GM12878 (cell line): ENCODE measurements at regions not wholly inside any gene's neighbourhood (a gene's known extent, or its start where the extent isn't known, plus 50 kb on each side); places are given as distances from the start of the nearest gene placed in this dataset.

Source experiments
- ATAC-seq: fragments of 200-7000 bp; cut with Tn5 transposase; 3 replicates; pipeline ENCODE4 v1.9.1; 2020; ENCODE audit warnings: mild to moderate bottlenecking, moderate library complexity
- BruUV-seq: library from RNA; stranded (reverse); fragments of 400-500 nt; replicated peaks from 2 replicates; lab custom pipeline; 2021; lab: Mats Ljungman, UMichigan
- CTCF ChIA-PET: fragments of 300-600 bp; sonication (Branson Sonifier 250); formaldehyde crosslinking; extraction: SDS; loops from one replicate; lab custom pipeline; 2021; ENCODE audit warnings: inconsistent platforms; lab: Yijun Ruan, JAX
- POLR2A ChIA-PET: fragments of 350-600 bp; formaldehyde crosslinking; extraction: SDS; loops from one replicate; lab custom pipeline; 2021; ENCODE audit warnings: inconsistent platforms; lab: Charles Lee
- RAD21 ChIA-PET: fragments of 300-600 bp; sonication (Branson Sonifier 250); formaldehyde crosslinking; loops from one replicate; lab custom pipeline; 2023; ENCODE audit warnings: antibody characterized with exemption; ENCODE audit not compliant: unreplicated experiment; lab: Charles Lee
- SMC1A ChIA-PET: fragments of 300-600 bp; sonication (Branson Sonifier 250); formaldehyde crosslinking; loops from one replicate; lab custom pipeline; 2023; ENCODE audit not compliant: unreplicated experiment, uncharacterized antibody; lab: Charles Lee
- DNase-seq: peaks from one replicate; pipeline ENCODE4 v3.0.0-alpha.2; 2011; ENCODE audit warnings: low read depth, low spot score
- FAIRE-seq: peaks from 3 replicates; lab custom pipeline; 2011; peaks lifted over from hg19 to GRCh38; lab: Jason Lieb, UNC
- H2AFZ ChIP-seq: 2 replicates; pipeline ENCODE4 v1.6.0; 2011; ENCODE audit warnings: low read depth, low read length, control low read depth; ENCODE audit not compliant: control insufficient read depth
- H3K27ac ChIP-seq: 2 replicates; pipeline ENCODE4 v1.5.1; 2011; ENCODE audit warnings: control low read depth; ENCODE audit not compliant: control insufficient read depth, insufficient read depth
- H3K27me3 ChIP-seq, 2 experiments: replicated peaks in 1 of 2; 2 replicates each; pipeline versions ENCODE4 v1.6.0 to v1.6.1; 2011; ENCODE audit warnings: low read length in 1 of 2; ENCODE audit not compliant: control insufficient read depth in 2 of 2, insufficient read depth in 2 of 2
- H3K36me3 ChIP-seq, 2 experiments: 2 replicates each; pipeline ENCODE4 v1.5.1; 2011; ENCODE audit warnings: low read length in 1 of 2; ENCODE audit not compliant: control insufficient read depth in 2 of 2, insufficient read depth in 2 of 2
- H3K4me1 ChIP-seq: 2 replicates; pipeline ENCODE4 v1.6.1; 2011; ENCODE audit warnings: mild to moderate bottlenecking, low read length, moderate library complexity, mixed read lengths; ENCODE audit not compliant: control insufficient read depth, insufficient read depth
- H3K4me2 ChIP-seq: 2 replicates; pipeline ENCODE4 v1.6.0; 2011; ENCODE audit warnings: control low read depth; ENCODE audit not compliant: control insufficient read depth, insufficient read depth
- H3K4me3 ChIP-seq: fragments of 200-600 bp; sonication (generic); 2 replicates; pipeline ENCODE4 v1.5.1; 2016
- H3K79me2 ChIP-seq: 2 replicates; pipeline ENCODE4 v1.6.0; 2011; ENCODE audit warnings: low read length; ENCODE audit not compliant: control insufficient read depth, insufficient read depth
- H3K9ac ChIP-seq: 2 replicates; pipeline ENCODE4 v1.8.0; 2011; ENCODE audit warnings: low read length, control low read depth, mixed read lengths; ENCODE audit not compliant: control insufficient read depth, insufficient read depth
- H3K9me3 ChIP-seq: replicated peaks from 3 replicates; pipeline ENCODE4 v1.5.1; 2011; ENCODE audit warnings: mild to moderate bottlenecking, low read length; ENCODE audit not compliant: control insufficient read depth, insufficient read depth
- H4K20me1 ChIP-seq: 2 replicates; pipeline ENCODE4 v1.6.0; 2011; ENCODE audit not compliant: control insufficient read depth, insufficient read depth
- ASH2L ChIP-seq: fragments of 300-600, 200-600 bp; sonication (generic); IDR thresholded peaks from 2 replicates; pipeline ENCODE4 v1.6.1; 2017; ENCODE audit warnings: low read depth, mild to moderate bottlenecking, borderline replicate concordance
- ATF7 ChIP-seq: fragments of 450-650 bp; IDR thresholded peaks from 2 replicates; pipeline ENCODE4 v1.6.1; 2016; ENCODE audit warnings: low read depth, mild to moderate bottlenecking
- DPF2 ChIP-seq: fragments of 450-650 bp; IDR thresholded peaks from 2 replicates; pipeline ENCODE4 v1.6.1; 2017; ENCODE audit warnings: mild to moderate bottlenecking
- FOS ChIP-seq: IDR thresholded peaks from 3 replicates; pipeline ENCODE4 v1.6.1; 2011; ENCODE audit warnings: borderline replicate concordance; ENCODE audit not compliant: insufficient read length; ENCODE audit errors: extremely low read depth
- JUND ChIP-seq: IDR thresholded peaks from 2 replicates; pipeline ENCODE4 v1.6.1; 2012; ENCODE audit warnings: low read depth, mild to moderate bottlenecking, low read length, improper control_type of control experiment, moderate library complexity
- MAX ChIP-seq: IDR thresholded peaks from 2 replicates; pipeline ENCODE4 v1.6.1; 2012; ENCODE audit warnings: low read depth, low read length, improper control_type of control experiment
- MEF2A ChIP-seq: IDR thresholded peaks from 2 replicates; pipeline ENCODE4 v1.6.1; 2011; ENCODE audit warnings: low read depth, mild to moderate bottlenecking, low read length, moderate library complexity; ENCODE audit not compliant: insufficient read depth
- MEF2B ChIP-seq: fragments of 450-650 bp; IDR thresholded peaks from 2 replicates; pipeline ENCODE4 v1.6.1; 2018; ENCODE audit warnings: mild to moderate bottlenecking, moderate library complexity; ENCODE audit not compliant: partially characterized antibody, poor library complexity, severe bottlenecking
- MLLT1 ChIP-seq: fragments of 450-650 bp; IDR thresholded peaks from 2 replicates; pipeline ENCODE4 v1.6.1; 2016; ENCODE audit warnings: mild to moderate bottlenecking
- MTA2 ChIP-seq: fragments of 450-650 bp; IDR thresholded peaks from 2 replicates; pipeline ENCODE4 v1.6.1; 2016; ENCODE audit warnings: low read depth, mild to moderate bottlenecking, moderate library complexity
- PML ChIP-seq: IDR thresholded peaks from 2 replicates; pipeline ENCODE4 v1.6.1; 2012; ENCODE audit warnings: low read length, inconsistent platforms
- POU2F2 ChIP-seq: IDR thresholded peaks from 3 replicates; pipeline ENCODE4 v1.6.1; 2011; ENCODE audit warnings: low read depth, mild to moderate bottlenecking, low read length, borderline replicate concordance
- RFX5 ChIP-seq: IDR thresholded peaks from 2 replicates; pipeline ENCODE4 v1.6.1; 2011; ENCODE audit warnings: low read depth, low read length, improper control_type of control experiment
- TARDBP ChIP-seq: IDR thresholded peaks from 2 replicates; pipeline ENCODE4 v1.6.1; 2016; ENCODE audit warnings: borderline replicate concordance
- TBL1XR1 ChIP-seq: IDR thresholded peaks from 2 replicates; pipeline ENCODE4 v1.6.1; 2012; ENCODE audit warnings: low read depth, low read length, improper control_type of control experiment
- TCF12 ChIP-seq: IDR thresholded peaks from 2 replicates; pipeline ENCODE4 v1.6.1; 2011; ENCODE audit warnings: low read depth, mild to moderate bottlenecking, low read length
- TCF3 ChIP-seq: IDR thresholded peaks from 2 replicates; pipeline ENCODE4 v1.6.1; 2012; ENCODE audit warnings: low read depth, mild to moderate bottlenecking, low read length, borderline replicate concordance; ENCODE audit not compliant: insufficient read depth
- YY1 ChIP-seq: IDR thresholded peaks from 2 replicates; pipeline ENCODE4 v1.6.1; 2011; ENCODE audit warnings: low read depth, mild to moderate bottlenecking, low read length
- ZBED1 ChIP-seq: IDR thresholded peaks from 2 replicates; pipeline ENCODE4 v1.6.1; 2016; ENCODE audit warnings: borderline replicate concordance
- WGBS: methylation state at CpG from one replicate; pipeline ENCODE4 v1.1.6; 2016; ENCODE audit warnings: low lambda C conversion rate; ENCODE audit not compliant: insufficient replicate concordance, insufficient coverage; ENCODE audit errors: missing lambda C conversion rate; 5-methylcytosine and 5-hydroxymethylcytosine counted together
- in situ Hi-C: fragments of 300-500 bp; cut with MboI; formaldehyde crosslinking; loops from 9 replicates; pipeline ENCODE4 v1.14.3; 2018; ENCODE audit warnings: mixed read lengths
- intact Hi-C: fragments of 100-400 bp; cut with micrococcal nuclease; formaldehyde crosslinking; loops from one replicate; pipeline ENCODE4 v1.14.2; 2022; ENCODE audit not compliant: unreplicated experiment

DNA sequence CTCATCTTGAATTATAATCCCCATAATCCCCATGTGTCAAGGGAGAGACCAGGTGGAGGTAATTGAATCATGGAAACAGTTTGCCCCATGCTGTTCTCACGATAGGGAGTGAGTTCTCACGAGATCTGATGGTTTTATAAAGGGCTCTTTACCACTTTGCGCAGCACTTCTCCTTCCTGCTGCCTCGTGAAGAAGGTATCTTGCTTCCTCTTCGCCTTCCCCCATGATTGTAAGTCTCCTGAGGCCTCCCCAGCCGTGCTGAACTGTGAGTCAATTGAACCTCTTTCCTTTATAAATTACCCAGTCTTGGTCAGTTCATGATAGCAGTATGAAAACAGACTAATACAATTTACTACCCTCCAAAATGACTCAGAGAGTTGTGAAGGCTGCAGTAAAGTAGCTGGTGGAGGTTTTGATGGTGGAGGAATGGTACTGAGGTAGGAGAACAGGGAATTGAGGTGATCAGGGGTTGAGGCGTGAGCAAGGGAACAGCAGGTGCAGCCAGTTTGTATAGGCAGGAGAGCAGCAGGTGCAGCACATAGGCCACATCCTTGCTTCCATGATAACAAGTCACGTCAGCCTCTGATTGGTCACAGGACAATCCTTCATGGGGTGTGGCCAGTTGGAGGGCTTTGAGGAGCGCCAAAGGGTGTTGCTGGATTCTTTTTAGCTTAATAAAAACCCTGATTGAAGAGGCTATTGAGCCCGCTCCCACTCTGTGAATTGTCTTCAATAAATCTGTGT is 150.0 kb downstream of the CDC5L start:
- no peaks in the 10 kb centered on the region for H3K4me1 ChIP-seq
- no peak overlapping the region for H3K4me2 ChIP-seq
- no peak overlapping the region for H3K9ac ChIP-seq
- no peaks in the 10 kb centered on the region for H3K36me3 ChIP-seq
- intact Hi-C loops (no loop called here), in situ Hi-C loops (no loop called here)
- no peak for FAIRE-seq
- no peaks in the 10 kb centered on the region for H3K9me3 ChIP-seq
- ChIA-PET RAD21 (no interaction called here), POLR2A (no interaction called here), SMC1A (no interaction called here), CTCF (interaction anchor here (0.6 kb wide), 1 partner anchor 59 kb away, joined by 5 read pairs; no protein-coding TSS in a partner anchor)
- WGBS = 17% methylated on average over 10 of the region's 10 CpGs
- no peaks in the 10 kb centered on the region for H4K20me1 ChIP-seq
- DNase-seq = no peak
- H2AFZ ChIP-seq = no peak overlapping the region
- H3K79me2 ChIP-seq = no peaks in the 10 kb centered on the region
- H3K27ac ChIP-seq = no peak overlapping the region
- no TSS peak for BruUV-seq
- H3K4me3 ChIP-seq = no peak overlapping the region
- peaks cover 0 to 2% of the 10 kb centered on the region in 2 experiments; a peak in 2 of 4 replicates for H3K27me3 ChIP-seq
- TF ChIP-seq TCF12 (no peak), JUND (no peak), TARDBP (no peak), MEF2A (no peak), POU2F2 (no peak), TCF3 (no peak), DPF2 (no peak), ATF7 (no peak), MEF2B (no peak), RFX5 (no peak), FOS (no peak), PML (no peak), ZBED1 (no peak), MLLT1 (no peak), ASH2L (no peak), MTA2 (no peak), MAX (no peak), YY1 (no peak), TBL1XR1 (no peak)
- TF ChIP-seq, all 136 proteins: peak for 0
- no peak for ATAC-seq
